ENCODE measurements at regions not wholly inside any gene's neighbourhood (a gene's known extent, or its start where the extent isn't known, plus 50 kb on each side); places are given as distances from the start of the nearest gene placed in this dataset.

DNA sequence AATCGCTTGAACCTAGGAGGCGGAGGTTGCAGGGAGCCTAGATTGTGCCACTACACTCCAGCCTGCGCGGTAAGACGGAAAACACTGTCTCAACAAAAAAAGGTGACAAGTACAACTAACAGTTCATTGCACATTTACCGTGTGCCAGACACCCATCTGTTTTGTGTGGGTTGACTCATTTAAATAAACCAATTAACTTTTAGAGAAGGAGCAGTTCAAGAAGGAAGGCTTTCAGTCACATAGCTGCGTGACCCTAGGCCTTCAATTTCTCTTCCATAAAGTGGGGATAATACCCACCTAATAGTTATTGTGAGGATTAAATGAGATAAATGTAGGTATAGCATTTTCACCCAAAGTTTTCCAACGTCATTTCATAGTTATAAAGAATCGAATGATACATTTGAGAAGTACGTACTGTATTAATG, 52.3 kb upstream of the KDM7A start:
- Histone ChIP-seq H3K4me3 (replicated peaks in 1 of 4; ENCODE audit: control extremely low read depth in 1 of 4, insufficient read depth in 1 of 4, low read depth in 3 of 4, low read length in 4 of 4) (no peak overlapping the region), H3K79me2 (ENCODE audit: control insufficient read depth, insufficient read depth, low read length) (no peaks in the 10 kb centered on the region), H3K9me3 (ENCODE audit: control insufficient read depth, insufficient read depth, low read depth, low read length) (no peaks in the 10 kb centered on the region), H3K9ac (ENCODE audit: insufficient read depth, low read length) (no peak overlapping the region), H3K36me3 (ENCODE audit: control insufficient read depth, insufficient read depth, low read length) (no peaks in the 10 kb centered on the region), H3K27me3 (ENCODE audit: control insufficient read depth, insufficient read depth, low read length) (peaks cover 20% of the 10 kb centered on the region), H3K4me2 (ENCODE audit: extremely low read depth, insufficient read depth, low read length) (no peak overlapping the region), H3K27ac (ENCODE audit: insufficient read depth, low read length) (no peak overlapping the region), H2AFZ (ENCODE audit: low read length) (no peak overlapping the region), H3K4me1 (ENCODE audit: control insufficient read depth, extremely low read depth, insufficient read depth, low read length) (no peaks in the 10 kb centered on the region), H4K20me1 (ENCODE audit: control insufficient read depth, extremely low read depth, insufficient read depth, low read length) (no peaks in the 10 kb centered on the region)
- DNase-seq (ENCODE audit: low read depth in 2 of 2) = no peak
- TF ChIP-seq CTCF (conservative IDR thresholded peaks at IDR 0.05 in 1 of 2, IDR thresholded peaks at IDR 0.05 in 1 of 2; ENCODE audit: low read depth in 1 of 2, low read length in 2 of 2) = no peak
- TF ChIP-seq EZH2 (IDR thresholded peaks at IDR 0.05; ENCODE audit: low read length, missing control alignments) = no peak
